ENCODE measurements at regions not wholly inside any gene's neighbourhood (a gene's known extent, or its start where the extent isn't known, plus 50 kb on each side); places are given as distances from the start of the nearest gene placed in this dataset.

GRCh38 chr15:46207341-46207740 lies 572.5 kb downstream of the SQOR start:
- DNase-seq (ENCODE audit: extremely low read depth in 1 of 2, low read depth in 1 of 2) = no peak

- DNase-seq (ENCODE audit: extremely low read depth in 1 of 2, low read depth in 1 of 2) = no peak
Observed at GRCh38 chr15:46213551-46213950, 578.7 kb downstream of the SQOR start.

- DNase-seq (ENCODE audit: extremely low read depth in 1 of 2, low read depth in 1 of 2) = no peak
Observed at GRCh38 chr15:46222826-46223225, 588.0 kb downstream of the SQOR start.

GRCh38 chr15:46229263-46229662 lies 594.4 kb downstream of the SQOR start:
- no peak for DNase-seq (ENCODE audit: extremely low read depth in 1 of 2, low read depth in 1 of 2)

GRCh38 chr15:46231786-46232185 lies 597.0 kb downstream of the SQOR start:
- no peak for DNase-seq (ENCODE audit: extremely low read depth in 1 of 2, low read depth in 1 of 2)

GRCh38 chr15:46232471-46232870 lies 597.6 kb downstream of the SQOR start:
- DNase-seq (ENCODE audit: extremely low read depth in 1 of 2, low read depth in 1 of 2) = no peak

- DNase-seq (ENCODE audit: extremely low read depth in 1 of 2, low read depth in 1 of 2) = no peak
Observed at GRCh38 chr15:46242935-46243334, 608.1 kb downstream of the SQOR start.

- no peak for DNase-seq (ENCODE audit: extremely low read depth in 1 of 2, low read depth in 1 of 2)
Observed at GRCh38 chr15:46251903-46252302, 617.1 kb downstream of the SQOR start.

GRCh38 chr15:46258056-46258455 lies 623.2 kb downstream of the SQOR start:
- DNase-seq (ENCODE audit: extremely low read depth in 1 of 2, low read depth in 1 of 2) = no peak

GRCh38 chr15:46260937-46261336 lies 626.1 kb downstream of the SQOR start:
- DNase-seq (ENCODE audit: extremely low read depth in 1 of 2, low read depth in 1 of 2) = no peak

- no peak for DNase-seq (ENCODE audit: extremely low read depth in 1 of 2, low read depth in 1 of 2)
Observed at GRCh38 chr15:46265664-46266347, 631.0 kb downstream of the SQOR start.

- no peak for DNase-seq (ENCODE audit: extremely low read depth in 1 of 2, low read depth in 1 of 2)
Observed at GRCh38 chr15:46266661-46267060, 631.8 kb downstream of the SQOR start.

- DNase-seq (ENCODE audit: extremely low read depth in 1 of 2, low read depth in 1 of 2) = no peak
Observed at GRCh38 chr15:46270481-46271147, 635.8 kb downstream of the SQOR start.

- DNase-seq (ENCODE audit: extremely low read depth in 1 of 2, low read depth in 1 of 2) = no peak
Observed at GRCh38 chr15:46275701-46276100, 640.9 kb downstream of the SQOR start.

GRCh38 chr15:46277451-46277850 lies 642.6 kb downstream of the SQOR start:
- no peak for DNase-seq (ENCODE audit: extremely low read depth in 1 of 2, low read depth in 1 of 2)

GRCh38 chr15:46278062-46278461 lies 643.2 kb downstream of the SQOR start:
- DNase-seq (ENCODE audit: extremely low read depth in 1 of 2, low read depth in 1 of 2) = no peak

GRCh38 chr15:46278486-46279090 lies 643.8 kb downstream of the SQOR start:
- DNase-seq (ENCODE audit: extremely low read depth in 1 of 2, low read depth in 1 of 2) = no peak

- DNase-seq (ENCODE audit: extremely low read depth in 1 of 2, low read depth in 1 of 2) = no peak
Observed at GRCh38 chr15:46280762-46281542, 646.1 kb downstream of the SQOR start.

GRCh38 chr15:46293550-46293949 lies 658.7 kb downstream of the SQOR start:
- DNase-seq (ENCODE audit: extremely low read depth in 1 of 2, low read depth in 1 of 2) = no peak

GRCh38 chr15:46296002-46296401 lies 661.2 kb downstream of the SQOR start:
- no peak for DNase-seq (ENCODE audit: extremely low read depth in 1 of 2, low read depth in 1 of 2)

- DNase-seq (ENCODE audit: extremely low read depth in 1 of 2, low read depth in 1 of 2) = no peak
Observed at GRCh38 chr15:46296797-46297196, 662.0 kb downstream of the SQOR start.

All from stimulated activated CD8-positive, alpha-beta memory T cell treated with anti-CD3 and anti-CD28 coated beads, Interleukin-7, amount 100 ng/mL, for 48 hours (primary cell).